ENCODE measurements at regions not wholly inside any gene's neighbourhood (a gene's known extent, or its start where the extent isn't known, plus 50 kb on each side); places are given as distances from the start of the nearest gene placed in this dataset.
"Not testable (repeated sequence)": the region's sequence is repeated elsewhere in the genome, so short reads cannot be mapped to it uniquely, and the experiment has no call there.

- no peak for DNase-seq (ENCODE audit: low read depth in 2 of 2)
Observed at GRCh38 chr21:18114810-18115209, 129.8 kb upstream of the CHODL start.

- DNase-seq (ENCODE audit: low read depth in 2 of 2), result no peak
Observed at GRCh38 chr21:18104802-18105201, 139.8 kb upstream of the CHODL start.

- not testable (repeated sequence) for DNase-seq (ENCODE audit: low read depth in 2 of 2)
Observed at GRCh38 chr21:18096413-18096812, 148.2 kb upstream of the CHODL start.

GRCh38 chr21:18089786-18090185 lies 154.8 kb upstream of the CHODL start:
- DNase-seq (ENCODE audit: low read depth in 2 of 2), result no peak

- no peak for DNase-seq (ENCODE audit: low read depth in 2 of 2)
Observed at GRCh38 chr21:18070392-18070791, 174.2 kb upstream of the CHODL start.

- no peak for DNase-seq (ENCODE audit: low read depth in 2 of 2)
Observed at GRCh38 chr21:18069875-18070274, 174.8 kb upstream of the CHODL start.

- DNase-seq (ENCODE audit: low read depth in 2 of 2), result no peak
Observed at GRCh38 chr21:18060402-18060801, 184.2 kb upstream of the CHODL start.

GRCh38 chr21:18058731-18059398 lies 185.8 kb upstream of the CHODL start:
- DNase-seq (ENCODE audit: low read depth in 2 of 2), result no peak

GRCh38 chr21:18053151-18053550 lies 191.5 kb upstream of the CHODL start:
- no peak for DNase-seq (ENCODE audit: low read depth in 2 of 2)

GRCh38 chr21:18049461-18049860 lies 195.2 kb upstream of the CHODL start:
- DNase-seq (ENCODE audit: low read depth in 2 of 2), result no peak

GRCh38 chr21:18041012-18041411 lies 203.6 kb upstream of the CHODL start:
- DNase-seq (ENCODE audit: low read depth in 2 of 2), result peak in 1 of 2 donors; percentile 73

- DNase-seq (ENCODE audit: low read depth in 2 of 2), result no peak
Observed at GRCh38 chr21:18030248-18030647, 211.1 kb upstream of the C21orf91 start.

- DNase-seq (ENCODE audit: low read depth in 2 of 2), result no peak
Observed at GRCh38 chr21:18026359-18026758, 207.2 kb upstream of the C21orf91 start.

GRCh38 chr21:18023711-18024110 lies 204.6 kb upstream of the C21orf91 start:
- no peak for DNase-seq (ENCODE audit: low read depth in 2 of 2)

GRCh38 chr21:18023157-18023556 lies 204.0 kb upstream of the C21orf91 start:
- no peak for DNase-seq (ENCODE audit: low read depth in 2 of 2)

- DNase-seq (ENCODE audit: low read depth in 2 of 2), result no peak
Observed at GRCh38 chr21:18007121-18007520, 188.0 kb upstream of the C21orf91 start.

GRCh38 chr21:18006691-18007090 lies 187.5 kb upstream of the C21orf91 start:
- DNase-seq (ENCODE audit: low read depth in 2 of 2), result no peak

- DNase-seq (ENCODE audit: low read depth in 2 of 2), result no peak
Observed at GRCh38 chr21:18002393-18002792, 183.2 kb upstream of the C21orf91 start.

GRCh38 chr21:18000981-18001686 lies 182.0 kb upstream of the C21orf91 start:
- no peak for DNase-seq (ENCODE audit: low read depth in 2 of 2)

- not testable (repeated sequence) for DNase-seq (ENCODE audit: low read depth in 2 of 2)
Observed at GRCh38 chr21:17998599-17998998, 179.4 kb upstream of the C21orf91 start.

- DNase-seq (ENCODE audit: low read depth in 2 of 2), result no peak
Observed at GRCh38 chr21:17989780-17990179, 170.6 kb upstream of the C21orf91 start.

- DNase-seq (ENCODE audit: low read depth in 2 of 2), result no peak
Observed at GRCh38 chr21:17988102-17988437, 168.9 kb upstream of the C21orf91 start.

- no peak for DNase-seq (ENCODE audit: low read depth in 2 of 2)
Observed at GRCh38 chr21:17987382-17988101, 168.4 kb upstream of the C21orf91 start.
